Vagina (tissue), 2 donors: ENCODE measurements at regions not wholly inside any gene's neighbourhood (a gene's known extent, or its start where the extent isn't known, plus 50 kb on each side); places are given as distances from the start of the nearest gene placed in this dataset.
"Not testable (repeated sequence)": the region's sequence is repeated elsewhere in the genome, so short reads cannot be mapped to it uniquely, and the experiment has no call there.

Experiments used
- CTCF ChIP-seq, 3 experiments: fragments of 450-650 bp in 2 of 3; fragments of 200-600 bp in 1 of 3; sonication (generic) in 1 of 3; IDR thresholded peaks; one replicate each; pipeline ENCODE4 v1.5.1; 2017 to 2019; ENCODE audit warnings: antibody characterized with exemption in 3 of 3, mild to moderate bottlenecking in 2 of 3, moderate library complexity in 2 of 3
- POLR2A ChIP-seq, 2 donors: fragments of 450-650 bp; IDR thresholded peaks; one replicate each; pipeline ENCODE4 v1.6.1; 2017; ENCODE audit warnings: antibody characterized with exemption in 2 of 2, mild to moderate bottlenecking in 2 of 2, moderate library complexity in 2 of 2
- POLR2AphosphoS5 ChIP-seq, 2 donors: sonication (generic); formaldehyde crosslinking; IDR thresholded peaks; one replicate each; pipeline ENCODE4 v1.9.0; 2017; ENCODE audit warnings: antibody characterized with exemption in 2 of 2, mild to moderate bottlenecking in 2 of 2, low read depth in 1 of 2; ENCODE audit not compliant: insufficient read depth in 1 of 2

- not testable (repeated sequence) for TF ChIP-seq CTCF (IDR thresholded peaks at IDR 0.05); POLR2AphosphoS5 (IDR thresholded peaks at IDR 0.05; ENCODE audit: insufficient read depth in 1 of 2, low read depth in 1 of 2); POLR2A (IDR thresholded peaks at IDR 0.05)
These were observed 140.7 kb downstream of the SMC2 start for GRCh38 chr9:104234632-104235337.
